ENCODE measurements at regions not wholly inside any gene's neighbourhood (a gene's known extent, or its start where the extent isn't known, plus 50 kb on each side); places are given as distances from the start of the nearest gene placed in this dataset.

DNA sequence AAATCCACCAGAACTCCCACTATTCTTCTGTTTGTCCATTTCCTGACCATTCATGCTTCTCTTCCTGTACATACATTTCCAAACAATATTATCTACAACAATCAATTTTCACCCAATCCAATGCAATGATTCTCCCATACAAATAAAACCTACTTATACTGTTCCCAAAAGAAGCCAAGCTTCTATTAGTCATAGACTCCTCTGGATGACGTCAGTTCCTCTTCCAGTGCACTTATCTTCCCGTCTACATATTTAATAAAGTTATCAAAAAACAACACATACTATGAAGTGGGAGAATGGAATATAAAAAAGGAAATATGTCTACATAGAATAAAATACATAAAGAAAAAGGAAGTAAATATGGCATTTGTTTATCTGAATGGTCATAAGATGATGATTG, 165.4 kb downstream of the FOXG1 start:
- Histone ChIP-seq H3K9me3 (ENCODE audit: low read depth, low read length) (peaks cover 3% of the 10 kb centered on the region), H3K4me3 (ENCODE audit: insufficient read depth, low read length) (no peak overlapping the region), H4K20me1 (ENCODE audit: insufficient read depth, low read length) (no peaks in the 10 kb centered on the region), H3K4me1 (ENCODE audit: insufficient read depth, low read length) (no peaks in the 10 kb centered on the region), H2AFZ (ENCODE audit: low read length) (no peak overlapping the region), H3K27ac (ENCODE audit: low read depth, low read length) (no peak overlapping the region), H3K27me3 (ENCODE audit: insufficient read depth, low read length) (no peaks in the 10 kb centered on the region), H3K79me2 (ENCODE audit: insufficient read depth, low read length) (no peaks in the 10 kb centered on the region), H3K4me2 (ENCODE audit: insufficient read depth, low read length) (no peak overlapping the region), H3K36me3 (ENCODE audit: insufficient read depth, low read length) (no peaks in the 10 kb centered on the region)
- TF ChIP-seq, protein P1, sequence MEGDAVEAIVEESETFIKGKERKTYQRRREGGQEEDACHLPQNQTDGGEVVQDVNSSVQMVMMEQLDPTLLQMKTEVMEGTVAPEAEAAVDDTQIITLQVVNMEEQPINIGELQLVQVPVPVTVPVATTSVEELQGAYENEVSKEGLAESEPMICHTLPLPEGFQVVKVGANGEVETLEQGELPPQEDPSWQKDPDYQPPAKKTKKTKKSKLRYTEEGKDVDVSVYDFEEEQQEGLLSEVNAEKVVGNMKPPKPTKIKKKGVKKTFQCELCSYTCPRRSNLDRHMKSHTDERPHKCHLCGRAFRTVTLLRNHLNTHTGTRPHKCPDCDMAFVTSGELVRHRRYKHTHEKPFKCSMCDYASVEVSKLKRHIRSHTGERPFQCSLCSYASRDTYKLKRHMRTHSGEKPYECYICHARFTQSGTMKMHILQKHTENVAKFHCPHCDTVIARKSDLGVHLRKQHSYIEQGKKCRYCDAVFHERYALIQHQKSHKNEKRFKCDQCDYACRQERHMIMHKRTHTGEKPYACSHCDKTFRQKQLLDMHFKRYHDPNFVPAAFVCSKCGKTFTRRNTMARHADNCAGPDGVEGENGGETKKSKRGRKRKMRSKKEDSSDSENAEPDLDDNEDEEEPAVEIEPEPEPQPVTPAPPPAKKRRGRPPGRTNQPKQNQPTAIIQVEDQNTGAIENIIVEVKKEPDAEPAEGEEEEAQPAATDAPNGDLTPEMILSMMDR (IDR thresholded peaks at IDR 0.05; ENCODE audit: extremely low read depth, low read depth, low read length), result no peak
- DNase-seq (ENCODE audit: insufficient read length, low spot score, missing footprints), result no peak

DNA sequence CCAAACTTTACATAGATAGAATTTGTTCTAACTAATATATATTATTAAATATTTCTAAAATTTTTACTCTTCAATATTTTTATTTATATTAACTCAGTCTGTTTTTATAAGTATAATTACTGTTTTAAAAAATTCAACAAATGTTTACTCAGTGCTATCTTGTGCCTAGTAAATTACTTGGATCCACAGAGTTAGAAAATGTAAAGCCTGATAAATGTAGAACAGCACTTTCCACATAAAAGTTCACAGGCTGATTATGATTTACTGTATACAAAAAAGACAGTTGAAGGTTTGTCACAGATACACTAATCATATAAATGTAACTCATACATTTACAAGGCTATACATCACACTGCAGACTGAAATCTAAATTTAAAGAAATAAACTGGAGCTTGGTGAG, 170.0 kb downstream of the FOXG1 start:
- Histone ChIP-seq H3K4me3 (ENCODE audit: insufficient read depth, low read length) (no peak overlapping the region), H3K4me2 (ENCODE audit: insufficient read depth, low read length) (no peak overlapping the region), H2AFZ (ENCODE audit: low read length) (no peak overlapping the region), H3K79me2 (ENCODE audit: insufficient read depth, low read length) (no peaks in the 10 kb centered on the region), H3K9me3 (ENCODE audit: low read depth, low read length) (peaks cover 3% of the 10 kb centered on the region), H3K27ac (ENCODE audit: low read depth, low read length) (no peak overlapping the region), H4K20me1 (ENCODE audit: insufficient read depth, low read length) (no peaks in the 10 kb centered on the region), H3K27me3 (ENCODE audit: insufficient read depth, low read length) (no peaks in the 10 kb centered on the region), H3K4me1 (ENCODE audit: insufficient read depth, low read length) (no peaks in the 10 kb centered on the region), H3K36me3 (ENCODE audit: insufficient read depth, low read length) (no peaks in the 10 kb centered on the region)
- TF ChIP-seq, protein P1 (IDR thresholded peaks at IDR 0.05; ENCODE audit: extremely low read depth, low read depth, low read length), result no peak
- DNase-seq (ENCODE audit: insufficient read length, low spot score, missing footprints), result no peak

DNA sequence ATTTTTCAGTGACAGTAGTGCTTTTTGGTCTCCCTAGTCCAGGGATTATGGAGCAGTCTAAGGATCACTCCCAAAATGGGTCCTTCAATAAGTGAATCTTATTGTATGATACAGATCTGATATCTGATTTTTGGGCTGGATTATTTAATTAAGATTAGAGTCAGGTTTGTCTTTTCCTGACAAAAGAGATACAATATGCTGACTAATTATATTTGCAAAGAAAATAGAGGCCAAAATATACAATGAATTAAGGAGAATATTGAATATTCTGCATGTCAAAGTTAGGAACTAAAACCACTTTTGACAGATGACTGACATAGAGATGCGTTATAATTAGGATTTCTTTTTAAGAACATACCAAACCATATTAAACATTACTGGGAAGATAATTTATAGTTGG, 175.2 kb downstream of the FOXG1 start:
- Histone ChIP-seq H3K27ac (ENCODE audit: low read depth, low read length) (no peak overlapping the region), H3K79me2 (ENCODE audit: insufficient read depth, low read length) (no peaks in the 10 kb centered on the region), H3K4me1 (ENCODE audit: insufficient read depth, low read length) (no peaks in the 10 kb centered on the region), H4K20me1 (ENCODE audit: insufficient read depth, low read length) (no peaks in the 10 kb centered on the region), H3K27me3 (ENCODE audit: insufficient read depth, low read length) (no peaks in the 10 kb centered on the region), H2AFZ (ENCODE audit: low read length) (no peak overlapping the region), H3K4me2 (ENCODE audit: insufficient read depth, low read length) (no peak overlapping the region), H3K9me3 (ENCODE audit: low read depth, low read length) (no peaks in the 10 kb centered on the region), H3K4me3 (ENCODE audit: insufficient read depth, low read length) (no peak overlapping the region), H3K36me3 (ENCODE audit: insufficient read depth, low read length) (no peaks in the 10 kb centered on the region)
- no peak for DNase-seq (ENCODE audit: insufficient read length, low spot score, missing footprints)
- TF ChIP-seq, protein P1 (IDR thresholded peaks at IDR 0.05; ENCODE audit: extremely low read depth, low read depth, low read length), result no peak

- no peak for DNase-seq (ENCODE audit: insufficient read length, low spot score, missing footprints)
- no peaks in the 10 kb centered on the region for H3K4me1 ChIP-seq (ENCODE audit: insufficient read depth, low read length)
- H3K4me3 ChIP-seq (ENCODE audit: insufficient read depth, low read length), result no peak overlapping the region
- H3K9me3 ChIP-seq (ENCODE audit: low read depth, low read length), result no peaks in the 10 kb centered on the region
- no peaks in the 10 kb centered on the region for H3K36me3 ChIP-seq (ENCODE audit: insufficient read depth, low read length)
- H4K20me1 ChIP-seq (ENCODE audit: insufficient read depth, low read length), result no peaks in the 10 kb centered on the region
- no peaks in the 10 kb centered on the region for H3K27me3 ChIP-seq (ENCODE audit: insufficient read depth, low read length)
- H3K4me2 ChIP-seq (ENCODE audit: insufficient read depth, low read length), result no peak overlapping the region
- H3K27ac ChIP-seq (ENCODE audit: low read depth, low read length), result no peak overlapping the region
- H3K79me2 ChIP-seq (ENCODE audit: insufficient read depth, low read length), result no peaks in the 10 kb centered on the region
- TF ChIP-seq, protein P1 (IDR thresholded peaks at IDR 0.05; ENCODE audit: extremely low read depth, low read depth, low read length), result no peak
- H2AFZ ChIP-seq (ENCODE audit: low read length), result no peak overlapping the region
Observed at GRCh38 chr14:28944605-28945004, 178.0 kb downstream of the FOXG1 start.
